ENCODE measurements at regions not wholly inside any gene's neighbourhood (a gene's known extent, or its start where the extent isn't known, plus 50 kb on each side); places are given as distances from the start of the nearest gene placed in this dataset.

DNA sequence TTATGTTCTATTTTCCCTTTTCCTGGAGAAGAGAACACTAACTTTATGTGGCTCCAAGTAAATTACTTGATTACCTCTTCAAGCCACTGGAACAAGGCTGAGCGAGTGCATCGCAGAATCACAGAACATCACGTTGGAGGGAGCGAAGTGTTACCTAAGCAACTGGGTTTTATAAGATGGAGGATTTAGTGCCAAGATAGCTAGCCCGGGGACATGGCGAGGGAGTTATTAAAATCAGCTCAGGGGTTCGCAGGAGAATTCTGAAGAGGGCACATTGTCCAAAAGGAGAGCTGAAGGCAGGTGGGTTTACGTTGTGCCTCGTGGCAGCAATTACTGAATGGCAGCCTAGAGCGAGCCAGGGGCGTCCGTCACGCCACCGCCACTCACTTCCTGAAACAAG is 563.2 kb upstream of the ADAMTS16 start:
- no peak overlapping the region for H3K4me3 ChIP-seq

DNA sequence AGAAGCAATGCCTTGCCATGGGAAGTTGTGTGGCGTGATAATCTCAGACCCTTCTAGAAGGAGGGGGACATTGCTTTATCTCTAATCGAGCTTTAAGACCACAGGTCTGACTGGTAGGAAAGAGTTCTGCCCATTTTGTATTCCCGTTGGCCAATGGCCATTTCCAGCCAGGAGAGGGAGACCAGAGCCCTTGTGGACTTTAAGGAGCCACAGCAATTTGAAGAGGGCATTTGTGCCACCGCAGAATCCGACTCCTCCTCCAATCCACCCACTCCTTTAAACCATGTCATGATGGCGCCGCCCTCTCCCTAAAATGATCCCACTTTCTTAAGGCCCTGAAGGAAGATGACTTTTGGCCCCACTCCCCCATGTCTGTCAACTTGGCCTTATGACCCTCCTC is 560.5 kb upstream of the ADAMTS16 start:
- 81 to 90% (median 83%) methylated on average over 7 of the region's 7 CpGs for WGBS, 3 donors
- no peak for DNase-seq
- no peak overlapping the region for H3K4me3 ChIP-seq

More for the DNA sequence above, 563.2 kb upstream of the ADAMTS16 start:
- intact Hi-C loops (cut with DNase I): no loop called here
- no peak for DNase-seq
- TF ChIP-seq, protein P1, sequence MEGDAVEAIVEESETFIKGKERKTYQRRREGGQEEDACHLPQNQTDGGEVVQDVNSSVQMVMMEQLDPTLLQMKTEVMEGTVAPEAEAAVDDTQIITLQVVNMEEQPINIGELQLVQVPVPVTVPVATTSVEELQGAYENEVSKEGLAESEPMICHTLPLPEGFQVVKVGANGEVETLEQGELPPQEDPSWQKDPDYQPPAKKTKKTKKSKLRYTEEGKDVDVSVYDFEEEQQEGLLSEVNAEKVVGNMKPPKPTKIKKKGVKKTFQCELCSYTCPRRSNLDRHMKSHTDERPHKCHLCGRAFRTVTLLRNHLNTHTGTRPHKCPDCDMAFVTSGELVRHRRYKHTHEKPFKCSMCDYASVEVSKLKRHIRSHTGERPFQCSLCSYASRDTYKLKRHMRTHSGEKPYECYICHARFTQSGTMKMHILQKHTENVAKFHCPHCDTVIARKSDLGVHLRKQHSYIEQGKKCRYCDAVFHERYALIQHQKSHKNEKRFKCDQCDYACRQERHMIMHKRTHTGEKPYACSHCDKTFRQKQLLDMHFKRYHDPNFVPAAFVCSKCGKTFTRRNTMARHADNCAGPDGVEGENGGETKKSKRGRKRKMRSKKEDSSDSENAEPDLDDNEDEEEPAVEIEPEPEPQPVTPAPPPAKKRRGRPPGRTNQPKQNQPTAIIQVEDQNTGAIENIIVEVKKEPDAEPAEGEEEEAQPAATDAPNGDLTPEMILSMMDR (IDR thresholded peaks at IDR 0.05): no peak
- TF ChIP-seq POLR2A (IDR thresholded peaks at IDR 0.05) (no peak), EP300 (IDR thresholded peaks at IDR 0.05) (no peak)
- Histone ChIP-seq H3K9me3 (peaks cover 0 to 3% of the 10 kb centered on the region in 2 donors), H3K4me1 (ENCODE audit: insufficient read depth) (no peaks in the 10 kb centered on the region), H3K27ac (no peak overlapping the region), H3K27me3 (no peaks in the 10 kb centered on the region), H3K36me3 (no peaks in the 10 kb centered on the region)
- 80 to 83% (median 81%) methylated on average over 14 of the region's 14 CpGs for WGBS, 3 donors

DNA sequence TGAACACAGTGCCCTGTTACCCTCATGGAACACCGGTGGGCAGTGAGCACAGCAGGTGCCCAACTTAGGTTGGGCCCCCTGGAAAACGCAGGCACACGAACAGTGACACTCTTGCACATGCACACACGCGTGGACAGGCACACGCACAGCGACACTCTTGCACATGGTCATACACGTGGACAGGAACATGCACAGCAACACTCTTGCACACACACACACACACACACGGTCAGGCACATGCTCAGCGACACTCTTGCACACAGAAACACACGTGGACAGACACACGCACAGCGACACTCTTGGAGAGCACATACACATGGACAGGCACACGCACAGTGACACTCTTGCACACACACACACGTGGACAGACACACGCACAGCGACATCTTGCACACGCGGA is 559.4 kb upstream of the ADAMTS16 start:
- no peaks in the 10 kb centered on the region for H3K36me3 ChIP-seq
- whole genome bisulfite sequencing, 3 donors: 86 to 94% (median 94%) methylated on average over 19 of the region's 19 CpGs
- H3K4me3 ChIP-seq: no peak overlapping the region
- no peak for DNase-seq
- no peak overlapping the region for H3K27ac ChIP-seq
- intact Hi-C loops (cut with DNase I): no loop called here
- H3K4me1 ChIP-seq (ENCODE audit: insufficient read depth): no peaks in the 10 kb centered on the region
- TF ChIP-seq POLR2A (IDR thresholded peaks at IDR 0.05): no peak
- TF ChIP-seq EP300 (IDR thresholded peaks at IDR 0.05): no peak
- TF ChIP-seq, protein P1 (IDR thresholded peaks at IDR 0.05): no peak
- peaks cover 0 to 3% of the 10 kb centered on the region in 2 donors for H3K9me3 ChIP-seq
- no peaks in the 10 kb centered on the region for H3K27me3 ChIP-seq

More for the DNA sequence above, 560.5 kb upstream of the ADAMTS16 start:
- H3K27ac ChIP-seq: no peak overlapping the region
- H3K9me3 ChIP-seq: peaks cover 0 to 3% of the 10 kb centered on the region in 2 donors
- TF ChIP-seq POLR2A (IDR thresholded peaks at IDR 0.05) (no peak), EP300 (IDR thresholded peaks at IDR 0.05) (no peak)
- TF ChIP-seq, protein P1 (IDR thresholded peaks at IDR 0.05): no peak
- no peaks in the 10 kb centered on the region for H3K4me1 ChIP-seq (ENCODE audit: insufficient read depth)
- H3K36me3 ChIP-seq: no peaks in the 10 kb centered on the region
- intact Hi-C loops (cut with DNase I): no loop called here
- H3K27me3 ChIP-seq: no peaks in the 10 kb centered on the region

DNA sequence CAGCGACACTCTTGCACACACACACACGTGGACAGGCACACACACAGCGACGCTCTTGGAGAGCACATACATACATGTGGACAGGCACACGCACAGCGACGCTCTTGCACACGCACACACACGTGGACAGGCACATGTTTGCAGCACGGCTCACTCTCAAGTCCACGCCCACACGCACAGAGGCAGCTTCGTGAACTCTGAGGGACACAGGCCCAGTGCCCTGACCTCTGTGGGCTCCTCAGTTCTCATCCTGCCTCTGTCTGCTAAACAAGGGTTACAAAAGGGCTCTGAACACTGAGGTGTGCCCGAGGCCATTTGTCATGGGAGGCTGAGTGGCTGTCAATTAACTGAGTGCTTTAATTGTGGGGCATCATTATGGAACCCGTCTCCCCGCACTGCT is 558.8 kb upstream of the ADAMTS16 start:
- no peak for DNase-seq
- TF ChIP-seq EP300 (IDR thresholded peaks at IDR 0.05): no peak
- no peak for TF ChIP-seq POLR2A (IDR thresholded peaks at IDR 0.05)
- TF ChIP-seq, protein P1 (IDR thresholded peaks at IDR 0.05): no peak
- Histone ChIP-seq H3K9me3 (peaks cover 0 to 3% of the 10 kb centered on the region in 2 donors), H3K36me3 (no peaks in the 10 kb centered on the region), H3K27me3 (no peaks in the 10 kb centered on the region), H3K4me3 (no peak overlapping the region), H3K4me1 (ENCODE audit: insufficient read depth) (no peaks in the 10 kb centered on the region), H3K27ac (no peak overlapping the region)
- intact Hi-C loops (cut with DNase I): no loop called here
- WGBS, 3 donors: 83 to 87% (median 86%) methylated on average over 16 of the region's 16 CpGs

Data from ovary (tissue), 7 donors.